GM18868 (cell line): ENCODE measurements at regions not wholly inside any gene's neighbourhood (a gene's known extent, or its start where the extent isn't known, plus 50 kb on each side); places are given as distances from the start of the nearest gene placed in this dataset.

Experiments used
- ATAC-seq: cut with Tn5 transposase; IDR thresholded peaks from one replicate; pipeline ENCODE4 v1.9.1; 2021; ENCODE audit warnings: mild to moderate bottlenecking, moderate library complexity; ENCODE audit not compliant: unreplicated experiment

DNA sequence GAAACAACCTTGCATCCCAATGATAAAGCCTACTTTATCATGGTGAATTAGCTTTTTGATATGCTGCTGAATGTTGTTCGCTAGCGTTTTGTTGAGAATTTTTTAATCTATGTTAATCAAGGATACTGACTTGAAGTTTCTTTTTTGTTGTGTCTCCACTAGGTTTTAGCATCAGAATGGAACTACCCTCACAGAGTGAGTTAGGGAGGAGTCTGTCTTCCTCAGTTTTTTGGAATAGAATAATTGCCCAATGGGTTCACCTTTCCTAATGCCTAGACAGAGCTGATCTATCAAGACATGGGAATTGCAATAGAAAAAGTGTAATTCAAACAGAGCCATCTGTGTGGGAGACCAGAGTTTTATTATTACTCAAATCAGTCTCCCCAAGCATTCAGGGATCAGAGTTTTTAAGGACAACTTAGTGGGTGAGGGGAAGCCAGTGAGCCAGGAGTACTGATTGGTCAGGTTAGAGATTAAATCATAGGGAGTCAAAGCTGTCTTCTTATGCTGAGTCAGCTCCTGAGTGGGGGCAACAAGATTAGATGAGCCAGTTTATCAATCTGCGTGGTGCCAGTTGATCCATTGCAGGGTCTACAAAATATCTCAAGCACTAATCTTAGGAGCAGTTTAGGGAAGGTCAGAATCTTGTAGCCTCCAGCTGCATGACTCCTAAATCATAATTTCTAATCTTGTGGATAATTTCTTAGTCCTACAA lies 237.4 kb upstream of the PPP2R3A start:
- ATAC-seq = no peak

DNA sequence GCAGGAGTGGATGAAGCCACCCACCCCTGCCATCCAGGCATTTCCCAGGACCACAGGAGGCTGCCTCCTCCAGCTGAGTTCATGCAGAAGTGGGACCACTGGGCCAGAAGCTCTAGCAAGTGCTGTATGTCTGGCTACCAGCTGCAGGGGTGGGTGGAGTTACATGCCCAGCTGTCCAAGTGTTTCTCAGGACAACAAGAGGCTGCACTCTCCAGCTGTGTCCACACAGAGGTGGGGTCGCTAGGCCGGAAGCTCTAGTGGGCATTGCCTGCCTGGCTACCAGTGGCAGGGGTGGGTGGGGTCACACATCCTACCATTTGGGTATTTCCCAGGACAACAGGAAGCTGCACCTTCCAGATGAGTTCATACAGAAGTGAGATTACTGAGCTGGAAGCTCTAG lies 234.0 kb upstream of the PPP2R3A start:
- ATAC-seq = no peak

GRCh38 chr3:135736740-135737139 lies 228.8 kb upstream of the PPP2R3A start:
- no peak for ATAC-seq

GRCh38 chr3:135739779-135740178 lies 225.7 kb upstream of the PPP2R3A start:
- ATAC-seq = no peak

GRCh38 chr3:135740211-135740610 lies 225.3 kb upstream of the PPP2R3A start:
- no peak for ATAC-seq

DNA sequence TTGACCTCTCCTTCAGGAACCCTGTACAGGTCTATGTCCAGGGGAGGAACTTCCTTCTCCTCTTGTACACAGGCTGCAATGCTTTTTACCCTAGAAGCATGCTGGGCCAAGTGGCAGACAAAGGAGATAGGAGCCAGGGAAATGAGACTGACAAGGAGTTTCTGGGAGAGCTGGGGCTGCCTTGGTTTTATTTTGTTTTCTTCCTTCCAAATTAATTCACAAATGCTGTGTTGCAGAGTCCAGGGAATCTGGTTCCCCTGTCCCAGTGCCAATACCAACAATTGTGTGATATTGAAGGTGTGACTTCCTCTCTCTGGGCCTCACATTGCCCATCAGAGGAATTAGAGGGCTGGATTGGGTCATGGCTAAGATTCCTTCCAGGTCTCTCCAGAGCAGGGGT lies 224.8 kb upstream of the PPP2R3A start:
- ATAC-seq = no peak

- no peak for ATAC-seq
Observed at GRCh38 chr3:135751991-135752390, 213.5 kb upstream of the PPP2R3A start.

DNA sequence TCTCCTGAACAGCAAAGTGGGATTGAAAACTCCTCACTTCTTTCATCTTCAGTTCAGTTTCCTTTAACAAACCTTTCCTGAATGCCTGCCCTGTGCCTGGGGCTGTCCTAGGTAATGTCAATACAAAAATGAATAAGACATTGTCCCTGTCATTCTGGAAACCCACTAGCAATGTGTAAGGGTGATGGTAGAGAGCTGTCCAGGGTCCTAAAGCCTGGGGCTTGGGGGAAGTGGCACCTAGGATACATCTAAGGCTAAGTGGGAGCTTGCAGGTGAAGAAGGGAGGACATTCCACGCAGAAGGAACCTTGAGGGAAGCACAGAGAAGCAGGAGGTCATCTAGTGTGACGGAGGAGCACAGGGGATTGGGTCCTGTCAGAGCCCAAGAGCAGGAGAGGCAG lies 212.7 kb upstream of the PPP2R3A start:
- ATAC-seq = no peak

DNA sequence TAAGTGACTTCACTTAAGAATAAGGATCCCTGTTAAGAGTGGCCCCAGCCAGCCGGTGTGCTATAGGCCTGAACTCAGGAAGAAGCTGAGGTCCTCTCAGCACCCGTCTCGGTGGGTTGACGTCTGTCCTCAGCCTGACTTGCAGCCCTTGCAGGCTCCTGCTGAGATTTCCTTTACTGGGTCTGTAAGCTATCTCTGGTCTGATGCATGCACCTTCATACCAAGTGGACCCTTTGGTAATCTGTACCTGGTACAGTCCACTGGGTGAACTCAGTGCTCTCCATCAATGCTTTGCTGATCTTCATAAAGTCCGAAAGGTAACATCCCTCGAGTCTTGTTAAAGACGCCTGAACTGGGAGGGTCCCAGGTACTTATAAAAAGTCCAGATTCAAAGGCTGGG lies 212.0 kb upstream of the PPP2R3A start:
- ATAC-seq = no peak

DNA sequence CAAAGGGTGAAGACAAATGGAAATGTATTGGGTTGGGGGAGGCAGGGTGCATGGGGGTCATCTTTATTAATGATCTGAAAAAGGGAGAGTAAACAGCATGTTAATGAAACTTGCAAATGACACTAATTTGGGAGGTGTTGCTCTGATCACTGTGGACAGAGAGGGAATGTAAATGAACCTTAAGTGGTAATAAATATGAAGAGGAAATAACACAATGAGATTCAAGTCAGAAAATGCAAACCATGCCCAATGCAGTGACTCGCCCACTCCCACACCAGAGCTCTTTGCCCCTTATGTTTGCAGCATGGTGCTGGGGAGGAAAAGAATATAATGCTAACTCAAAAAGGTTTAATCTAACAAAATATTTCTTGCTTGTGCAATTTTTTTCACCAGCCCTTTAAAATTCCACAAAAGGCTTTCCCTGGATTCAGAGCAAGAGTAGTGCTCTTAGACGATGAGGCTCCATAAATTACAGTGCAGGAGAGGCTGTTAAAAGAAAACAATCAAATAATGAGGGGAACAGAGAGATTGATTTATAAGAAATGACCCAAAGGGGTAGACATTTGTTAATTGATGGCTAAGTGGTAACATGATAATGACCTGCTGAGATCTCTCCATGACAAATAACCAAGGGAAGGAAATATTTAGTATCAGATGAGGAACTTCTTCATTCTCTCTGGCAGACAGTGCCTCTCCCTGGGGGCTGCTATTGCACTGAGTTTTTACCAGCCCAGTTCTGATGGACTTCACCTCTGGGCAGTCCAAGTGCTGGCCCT lies 210.0 kb upstream of the PPP2R3A start:
- ATAC-seq = no peak

DNA sequence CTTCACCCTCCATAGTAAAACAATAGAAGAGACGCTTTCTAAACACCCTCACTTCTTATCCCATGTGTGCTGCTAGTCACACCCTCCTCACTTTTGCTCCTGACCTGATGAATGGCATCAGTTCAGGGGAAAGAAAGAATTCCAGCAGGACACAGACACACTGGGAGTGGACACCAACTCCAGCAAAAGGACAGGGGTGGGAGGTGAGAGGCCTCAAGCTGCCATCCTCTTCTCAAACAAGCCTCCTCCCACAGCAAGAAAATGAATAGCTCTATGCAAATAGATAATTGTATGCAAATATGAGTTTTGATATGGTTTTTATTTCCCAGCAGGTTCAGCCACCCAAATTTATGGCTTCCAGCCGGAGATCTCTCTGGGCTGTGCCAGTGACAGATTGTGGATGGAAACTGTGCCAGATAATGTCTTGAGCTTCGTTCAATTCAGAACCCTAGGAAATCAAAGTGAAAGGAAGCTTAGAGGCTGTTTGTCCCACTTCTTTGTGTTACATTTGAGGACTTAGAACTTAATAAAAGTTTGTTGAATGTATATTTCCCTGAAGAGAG lies 209.3 kb upstream of the PPP2R3A start:
- ATAC-seq = no peak

DNA sequence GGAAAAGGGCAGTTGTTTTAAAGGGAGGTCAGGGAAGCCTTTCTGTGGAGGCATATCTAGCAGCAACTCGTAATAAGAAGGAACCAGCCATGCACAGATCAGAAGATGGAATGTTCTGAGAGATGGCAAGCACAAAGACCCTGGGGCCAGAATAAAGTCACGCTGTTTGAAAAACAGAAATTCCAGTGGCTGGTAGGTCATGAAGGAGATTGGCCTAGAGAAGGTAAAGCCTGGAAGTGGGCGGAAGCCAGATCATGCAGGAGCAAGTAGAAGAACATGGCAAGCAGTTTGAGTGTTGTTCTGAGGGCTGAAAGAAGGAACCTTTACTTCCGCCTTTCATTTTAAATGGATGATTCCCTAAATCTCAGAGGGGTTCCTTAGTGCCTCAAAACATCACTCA lies 208.1 kb upstream of the PPP2R3A start:
- no peak for ATAC-seq

GRCh38 chr3:135758961-135759360 lies 206.6 kb upstream of the PPP2R3A start:
- no peak for ATAC-seq

DNA sequence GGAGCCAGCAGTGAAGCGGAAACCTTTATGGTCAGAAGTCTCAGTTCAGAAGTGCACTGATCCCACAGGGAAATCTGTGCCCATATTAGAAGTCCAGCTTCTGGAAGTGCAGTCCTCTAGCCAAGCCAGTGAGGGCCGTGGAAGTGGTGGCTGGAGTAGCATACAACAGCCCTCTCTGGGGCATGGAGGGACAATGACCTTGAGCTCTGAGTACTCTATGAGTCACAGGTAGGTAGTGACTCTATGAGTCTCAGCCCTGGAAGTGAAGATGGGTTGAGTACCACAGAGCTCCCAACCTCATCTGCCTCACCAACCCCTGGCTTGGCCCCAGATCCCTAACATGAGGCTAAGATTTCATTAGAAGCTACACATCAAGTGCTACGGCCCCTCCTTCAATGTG lies 205.9 kb upstream of the PPP2R3A start:
- ATAC-seq = no peak

DNA sequence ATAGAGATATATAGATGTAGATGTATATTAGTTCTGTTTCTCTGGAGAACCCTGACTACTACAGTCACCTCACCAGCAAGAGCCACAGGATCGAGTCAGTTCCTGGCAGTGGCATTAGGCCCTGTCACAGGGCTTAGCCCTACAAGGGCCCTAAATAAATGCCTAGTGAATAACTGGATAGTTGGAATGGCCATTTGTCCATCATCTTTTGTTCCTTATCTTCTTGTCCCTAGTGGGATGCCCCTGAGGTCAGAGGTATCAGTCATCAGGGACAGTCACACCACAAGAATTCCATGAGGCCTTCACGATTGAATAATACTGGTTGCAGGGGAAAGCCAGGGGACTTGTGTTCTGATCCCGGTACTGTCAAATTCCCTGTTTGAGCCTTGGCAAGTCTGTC lies 204.9 kb upstream of the PPP2R3A start:
- ATAC-seq = no peak

- ATAC-seq = no peak
Observed at GRCh38 chr3:135762188-135762856, 203.2 kb upstream of the PPP2R3A start.

- ATAC-seq = no peak
Observed at GRCh38 chr3:135766115-135766514, 199.4 kb upstream of the PPP2R3A start.

GRCh38 chr3:135771760-135772159 lies 193.8 kb upstream of the PPP2R3A start:
- no peak for ATAC-seq

- no peak for ATAC-seq
Observed at GRCh38 chr3:135779024-135779423, 186.5 kb upstream of the PPP2R3A start.

DNA sequence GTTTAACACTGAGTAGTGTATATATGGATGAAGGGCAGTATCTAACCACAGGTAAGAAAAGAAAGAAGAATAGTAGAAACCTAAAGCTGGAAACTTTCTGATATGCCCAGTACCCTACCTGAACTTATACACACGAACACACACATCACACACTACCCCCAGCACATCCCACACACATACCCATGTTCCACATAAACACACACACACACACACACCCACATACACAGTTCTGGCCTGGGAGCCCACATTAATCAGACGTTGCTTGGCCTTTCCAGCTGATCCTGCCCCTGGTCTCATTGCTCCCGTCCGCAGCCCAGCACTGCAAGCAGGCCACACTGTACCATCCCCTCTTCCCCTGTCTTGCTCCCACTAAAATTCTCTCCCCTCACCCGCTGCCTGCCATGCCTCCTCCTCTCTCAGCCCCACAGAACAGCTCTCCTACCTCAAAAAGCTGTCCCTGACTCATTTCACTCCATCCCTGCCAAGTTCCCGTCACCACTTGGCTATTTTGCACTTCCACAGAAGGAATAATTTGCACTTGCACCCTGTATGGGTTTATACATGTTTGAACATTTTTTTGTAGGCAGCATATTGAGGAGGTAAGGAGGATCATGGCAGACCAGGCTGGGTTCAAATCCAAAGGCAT lies 185.8 kb upstream of the PPP2R3A start:
- no peak for ATAC-seq
